SK-N-SH treated with all-trans-retinoic acid at 6 μM for 48 hours (cell line): ENCODE measurements at regions not wholly inside any gene's neighbourhood (a gene's known extent, or its start where the extent isn't known, plus 50 kb on each side); places are given as distances from the start of the nearest gene placed in this dataset.

Source experiments
- ATAC-seq: fragments of 200-7000 bp; cut with Tn5 transposase; 3 replicates; pipeline ENCODE4 v1.9.1; 2020; ENCODE audit warnings: mild to moderate bottlenecking, moderate library complexity
- BACH2 ChIP-seq: fragments of 250-450 bp; sonication (Bioruptor Pico); IDR thresholded peaks from 2 replicates; pipeline ENCODE4 v1.9.0; 2021; ENCODE audit warnings: mild to moderate bottlenecking, borderline replicate concordance
- CREB5 ChIP-seq: fragments of 250-450 bp; sonication (Bioruptor Pico); IDR thresholded peaks from 2 replicates; pipeline ENCODE4 v1.5.1; 2020; ENCODE audit warnings: low read depth, mild to moderate bottlenecking, moderate library complexity
- CSDC2 ChIP-seq: fragments of 250-450 bp; sonication (Bioruptor Pico); IDR thresholded peaks from 2 replicates; pipeline ENCODE4 v1.5.0; 2020; ENCODE audit warnings: mild to moderate bottlenecking, moderate library complexity
- ESRRG ChIP-seq: fragments of 250-450 bp; sonication (Bioruptor Pico); IDR thresholded peaks from 2 replicates; pipeline ENCODE4 v1.6.1; 2021; ENCODE audit warnings: mild to moderate bottlenecking
- GLIS3 ChIP-seq: fragments of 250-450 bp; sonication (Bioruptor Pico); IDR thresholded peaks from 2 replicates; pipeline ENCODE4 v1.5.0; 2020; ENCODE audit warnings: mild to moderate bottlenecking, moderate library complexity
- ISL1 ChIP-seq: fragments of 250-450 bp; sonication (Bioruptor Pico); IDR thresholded peaks from 2 replicates; pipeline ENCODE4 v2.1.2; 2022; ENCODE audit warnings: mild to moderate bottlenecking, moderate library complexity
- OSR1 ChIP-seq: fragments of 250-450 bp; sonication (Bioruptor Pico); IDR thresholded peaks from 2 replicates; pipeline ENCODE4 v1.8.0; 2022; ENCODE audit warnings: moderate library complexity, mild to moderate bottlenecking, inconsistent platforms
- PATZ1 ChIP-seq: fragments of 250-450 bp; sonication (Bioruptor Pico); IDR thresholded peaks from 2 replicates; pipeline ENCODE4 v1.8.0; 2020; ENCODE audit warnings: mild to moderate bottlenecking, moderate library complexity, borderline replicate concordance
- POU6F1 ChIP-seq: fragments of 250-450 bp; sonication (Bioruptor Pico); IDR thresholded peaks from 2 replicates; pipeline ENCODE4 v1.8.0; 2021; ENCODE audit warnings: low read depth, mild to moderate bottlenecking, moderate library complexity, borderline replicate concordance
- PPARA ChIP-seq: fragments of 250-450 bp; sonication (Bioruptor Pico); IDR thresholded peaks from 2 replicates; pipeline ENCODE4 v1.5.0; 2020; ENCODE audit warnings: mild to moderate bottlenecking, borderline replicate concordance
- RARB ChIP-seq: fragments of 250-450 bp; sonication (Bioruptor Pico); IDR thresholded peaks from 2 replicates; pipeline ENCODE4 v1.8.0; 2021; ENCODE audit warnings: mild to moderate bottlenecking, moderate library complexity
- SNAI2 ChIP-seq: fragments of 250-450 bp; sonication (Bioruptor Pico); IDR thresholded peaks from 2 replicates; pipeline ENCODE4 v1.5.0; 2020; ENCODE audit warnings: mild to moderate bottlenecking, moderate library complexity
- TCF4 ChIP-seq: fragments of 250-450 bp; sonication (Bioruptor Pico); IDR thresholded peaks from 2 replicates; pipeline ENCODE4 v1.8.0; 2021; ENCODE audit warnings: mild to moderate bottlenecking, moderate library complexity, borderline replicate concordance
- TOX ChIP-seq: fragments of 250-450 bp; sonication (Bioruptor Pico); IDR thresholded peaks from 2 replicates; pipeline ENCODE4 v1.8.0; 2021; ENCODE audit warnings: mild to moderate bottlenecking, moderate library complexity, borderline replicate concordance
- ZC3H10 ChIP-seq: fragments of 250-450 bp; sonication (Bioruptor Pico); IDR thresholded peaks from 2 replicates; pipeline ENCODE4 v1.5.1; 2021; ENCODE audit warnings: mild to moderate bottlenecking, moderate library complexity
- ZFP3 ChIP-seq: fragments of 250-450 bp; sonication (Bioruptor Pico); IDR thresholded peaks from 2 replicates; pipeline ENCODE4 v1.5.0; 2020; ENCODE audit warnings: mild to moderate bottlenecking, moderate library complexity
- ZFP30 ChIP-seq: fragments of 450-650 bp; formaldehyde crosslinking; IDR thresholded peaks from 2 replicates; pipeline ENCODE4 v1.5.0; 2022; ENCODE audit warnings: mild to moderate bottlenecking, moderate library complexity
- ZNF565 ChIP-seq: fragments of 450-650 bp; formaldehyde crosslinking; conservative IDR thresholded peaks from 2 replicates; pipeline ENCODE4 v1.5.0; 2020; ENCODE audit warnings: low read depth, mild to moderate bottlenecking, moderate library complexity
- ZNF70 ChIP-seq: fragments of 450-650 bp; formaldehyde crosslinking; IDR thresholded peaks from 2 replicates; pipeline ENCODE4 v1.5.0; 2020; ENCODE audit warnings: mild to moderate bottlenecking, moderate library complexity
- ZNF8 ChIP-seq: fragments of 450-650 bp; formaldehyde crosslinking; IDR thresholded peaks from 2 replicates; pipeline ENCODE4 v1.5.0; 2020; ENCODE audit warnings: mild to moderate bottlenecking, moderate library complexity
- TF ChIP-seq, protein P1 (sequence below): fragments of 250-450 bp; sonication (Bioruptor Pico); IDR thresholded peaks from 2 replicates; pipeline ENCODE4 v1.5.1; 2021; ENCODE audit warnings: mild to moderate bottlenecking, moderate library complexity

DNA sequence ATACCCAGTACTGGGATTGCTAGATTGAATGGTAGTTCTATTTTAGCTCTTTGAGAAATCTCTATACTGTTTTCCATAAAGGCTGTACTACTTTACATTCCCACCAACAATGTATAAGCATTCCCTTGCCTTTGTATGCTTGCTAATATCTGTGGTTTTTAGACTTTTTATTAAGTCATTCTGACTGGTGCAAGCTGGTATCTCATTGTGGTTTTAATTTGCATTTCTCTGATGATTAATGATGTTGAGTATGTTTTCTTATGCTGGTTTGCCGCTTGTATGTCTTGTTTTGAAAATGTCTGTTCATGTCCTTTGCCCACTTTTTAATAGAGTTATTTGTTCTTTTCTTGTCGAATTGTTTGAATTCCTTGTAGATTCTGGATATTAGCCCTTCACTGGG lies 512.7 kb upstream of the PAPPA start:
- TF ChIP-seq ESRRG = no peak
- no peak for TF ChIP-seq PPARA
- TF ChIP-seq RARB (CRISPR knock-in tag) = no peak
- TF ChIP-seq, protein P1, sequence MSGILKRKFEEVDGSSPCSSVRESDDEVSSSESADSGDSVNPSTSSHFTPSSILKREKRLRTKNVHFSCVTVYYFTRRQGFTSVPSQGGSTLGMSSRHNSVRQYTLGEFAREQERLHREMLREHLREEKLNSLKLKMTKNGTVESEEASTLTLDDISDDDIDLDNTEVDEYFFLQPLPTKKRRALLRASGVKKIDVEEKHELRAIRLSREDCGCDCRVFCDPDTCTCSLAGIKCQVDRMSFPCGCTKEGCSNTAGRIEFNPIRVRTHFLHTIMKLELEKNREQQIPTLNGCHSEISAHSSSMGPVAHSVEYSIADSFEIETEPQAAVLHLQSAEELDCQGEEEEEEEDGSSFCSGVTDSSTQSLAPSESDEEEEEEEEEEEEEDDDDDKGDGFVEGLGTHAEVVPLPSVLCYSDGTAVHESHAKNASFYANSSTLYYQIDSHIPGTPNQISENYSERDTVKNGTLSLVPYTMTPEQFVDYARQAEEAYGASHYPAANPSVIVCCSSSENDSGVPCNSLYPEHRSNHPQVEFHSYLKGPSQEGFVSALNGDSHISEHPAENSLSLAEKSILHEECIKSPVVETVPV (CRISPR knock-in tag) = no peak
- no peak for TF ChIP-seq TCF4 (CRISPR knock-in tag)
- no peak for TF ChIP-seq BACH2 (CRISPR knock-in tag)
- TF ChIP-seq ZFP3 (CRISPR knock-in tag) = no peak
- TF ChIP-seq TOX (CRISPR knock-in tag) = no peak
- TF ChIP-seq ZNF70 (CRISPR knock-in tag) = no peak
- TF ChIP-seq OSR1 (CRISPR knock-in tag) = no peak
- TF ChIP-seq GLIS3 = no peak
- no peak for TF ChIP-seq ISL1 (CRISPR knock-in tag)
- TF ChIP-seq PATZ1 = no peak
- no peak for TF ChIP-seq ZFP30 (CRISPR knock-in tag)
- no peak for TF ChIP-seq CREB5 (CRISPR knock-in tag)
- no peak for TF ChIP-seq ZNF565 (CRISPR knock-in tag)
- TF ChIP-seq SNAI2 = no peak
- TF ChIP-seq ZC3H10 (CRISPR knock-in tag) = no peak
- TF ChIP-seq POU6F1 (CRISPR knock-in tag) = no peak
- no peak for TF ChIP-seq CSDC2 (CRISPR knock-in tag)
- TF ChIP-seq, all 23 proteins: peak for 0
- peak; percentile 92 for ATAC-seq

DNA sequence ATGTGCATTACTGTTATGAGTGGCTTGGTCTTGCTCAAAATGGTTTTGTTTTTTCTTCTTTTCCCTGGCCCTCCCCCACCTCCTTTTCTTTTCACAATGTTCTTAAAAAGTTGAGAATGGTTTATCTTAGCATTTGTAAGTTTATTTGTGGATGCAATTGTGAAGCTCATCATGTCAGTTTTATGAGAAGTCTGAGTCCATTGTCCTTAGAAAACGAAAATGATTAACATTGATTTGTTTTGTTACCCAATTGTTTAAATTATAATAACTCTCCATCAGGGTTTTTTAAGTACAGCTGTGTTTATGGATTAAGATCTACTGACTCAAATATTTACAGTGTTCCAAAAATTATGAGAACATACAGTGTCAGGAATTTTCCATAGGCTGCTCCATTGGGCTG lies 511.3 kb upstream of the PAPPA start:
- ATAC-seq = no peak
- no peak for TF ChIP-seq TOX (CRISPR knock-in tag)
- TF ChIP-seq, protein P1 (CRISPR knock-in tag) = no peak
- no peak for TF ChIP-seq TCF4 (CRISPR knock-in tag)
- TF ChIP-seq CSDC2 (CRISPR knock-in tag) = no peak
- no peak for TF ChIP-seq ZNF8 (CRISPR knock-in tag)
- no peak for TF ChIP-seq ZNF70 (CRISPR knock-in tag)
- TF ChIP-seq ZNF565 (CRISPR knock-in tag) = no peak
- no peak for TF ChIP-seq ZC3H10 (CRISPR knock-in tag)
- TF ChIP-seq ZFP3 (CRISPR knock-in tag) = no peak

DNA sequence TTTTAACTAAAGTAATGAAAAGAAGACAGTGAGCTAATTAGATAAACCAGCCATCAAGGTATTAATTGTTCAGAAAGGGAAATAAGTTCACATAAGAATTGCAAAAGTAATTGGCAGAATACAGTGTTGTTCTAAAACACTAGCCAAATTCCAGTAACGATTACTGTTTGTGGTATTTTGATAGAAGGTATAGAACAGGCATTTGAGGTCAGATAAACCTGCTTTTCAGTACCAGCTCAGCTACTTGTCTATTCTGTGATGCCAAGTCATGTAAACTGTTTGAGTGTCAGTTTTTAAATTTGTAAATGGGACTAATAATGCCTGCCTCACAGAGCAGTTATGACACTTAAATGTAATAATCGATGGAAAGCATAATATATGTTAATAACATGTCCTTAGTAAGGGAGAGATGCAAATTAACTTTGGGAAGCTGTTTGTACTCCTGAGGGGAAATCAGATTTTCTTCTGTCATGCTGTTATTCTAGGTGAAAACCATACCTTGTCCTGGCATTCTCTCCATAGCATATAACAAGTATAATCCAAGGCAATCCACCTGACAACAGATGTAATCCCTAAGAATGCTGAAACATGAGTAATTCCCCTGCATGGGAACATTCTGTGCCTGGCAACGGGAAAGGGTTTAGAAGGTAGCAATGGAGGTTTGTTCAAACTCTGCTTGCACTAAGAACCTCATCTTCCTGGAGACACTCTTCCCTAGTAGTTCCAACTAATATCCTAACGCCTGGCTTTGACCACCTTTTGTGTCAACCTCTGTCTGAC lies 509.5 kb upstream of the PAPPA start:
- ATAC-seq = no peak
- TF ChIP-seq OSR1 (CRISPR knock-in tag) (no peak), CREB5 (CRISPR knock-in tag) (no peak), ZNF565 (CRISPR knock-in tag) (no peak), BACH2 (CRISPR knock-in tag) (no peak), ZC3H10 (CRISPR knock-in tag) (no peak), GLIS3 (no peak), PATZ1 (no peak), CSDC2 (CRISPR knock-in tag) (no peak), ZNF70 (CRISPR knock-in tag) (no peak), POU6F1 (CRISPR knock-in tag) (no peak)
- TF ChIP-seq, protein P1 (CRISPR knock-in tag) = no peak
